Stomach (tissue), 8 donors: ENCODE measurements at regions not wholly inside any gene's neighbourhood (a gene's known extent, or its start where the extent isn't known, plus 50 kb on each side); places are given as distances from the start of the nearest gene placed in this dataset.

Experiments
- DNase-seq, 2 donors: peaks; one replicate each; pipeline versions ENCODE4 v3.0.0 to v3.0.0-alpha.2; 2013 to 2019
- H3K27ac ChIP-seq, 5 donors: fragments of 200-600 bp in 4 of 5; sonication (generic) in 4 of 5; one replicate each; pipeline ENCODE4 v1.5.1; 2013 to 2019; ENCODE audit warnings: mild to moderate bottlenecking in 1 of 5, moderate library complexity in 1 of 5
- H3K27me3 ChIP-seq, 3 donors: fragments of 200-600 bp; sonication (generic); one replicate each; pipeline ENCODE4 v1.5.1; 2017 to 2019; ENCODE audit warnings: mixed run types in 1 of 3
- H3K36me3 ChIP-seq, 4 donors: fragments of 200-600 bp; sonication (generic); 1 replicate in 3 of 4; 2 replicates in 1 of 4; pipeline ENCODE4 v1.5.1; 2016 to 2019
- H3K4me1 ChIP-seq, 4 donors: fragments of 200-600 bp; sonication (generic); one replicate each; pipeline ENCODE4 v1.5.1; 2016 to 2019
- H3K4me3 ChIP-seq, 4 donors: fragments of 200-600 bp; sonication (generic) in 3 of 4; one replicate each; pipeline ENCODE4 v1.5.1; 2016 to 2019; ENCODE audit warnings: mild to moderate bottlenecking in 1 of 4
- H3K9me3 ChIP-seq, 4 donors: fragments of 200-600 bp; sonication (generic); one replicate each; pipeline ENCODE4 v1.5.1; 2016 to 2019
- CTCF ChIP-seq, 7 experiments: fragments of 450-650 bp in 4 of 7; fragments of 200-600 bp in 3 of 7; sonication (generic) in 3 of 7; IDR thresholded peaks; one replicate each; pipeline ENCODE4 v1.5.1; 2016 to 2019; ENCODE audit warnings: antibody characterized with exemption in 7 of 7, control low read depth in 2 of 7, mild to moderate bottlenecking in 1 of 7
- EP300 ChIP-seq: sonication (generic); formaldehyde crosslinking; IDR thresholded peaks from one replicate; pipeline ENCODE4 v1.6.1; 2017; ENCODE audit warnings: antibody characterized with exemption
- POLR2A ChIP-seq, 4 donors: fragments of 450-650 bp; IDR thresholded peaks; one replicate each; pipeline ENCODE4 v1.6.1; 2016; ENCODE audit warnings: antibody characterized with exemption in 4 of 4, control low read depth in 2 of 4, mild to moderate bottlenecking in 1 of 4, moderate library complexity in 1 of 4
- POLR2AphosphoS5 ChIP-seq, 3 donors: sonication (generic); formaldehyde crosslinking; IDR thresholded peaks; one replicate each; pipeline ENCODE4 v1.6.1; 2016; ENCODE audit warnings: antibody characterized with exemption in 3 of 3
- WGBS, 5 donors: extraction: QIAGEN DNeasy Blood & Tissue Kit in 3 of 5; methylation state at CpG; one replicate each; pipeline versions ENCODE4 v1.1.5 to v1.1.7; 2013 to 2018; 5-methylcytosine and 5-hydroxymethylcytosine counted together
- intact Hi-C: fragments of 100-400 bp; cut with DNase I; formaldehyde crosslinking; loops from one replicate; pipeline ENCODE4 v1.15.1; 2023; ENCODE audit warnings: low total_unique reads
- donor health status: healthy with polysubstance abuse.
- donor health status: Bipolar disorder and iron deficiency.
- donor health status: healthy.

DNA sequence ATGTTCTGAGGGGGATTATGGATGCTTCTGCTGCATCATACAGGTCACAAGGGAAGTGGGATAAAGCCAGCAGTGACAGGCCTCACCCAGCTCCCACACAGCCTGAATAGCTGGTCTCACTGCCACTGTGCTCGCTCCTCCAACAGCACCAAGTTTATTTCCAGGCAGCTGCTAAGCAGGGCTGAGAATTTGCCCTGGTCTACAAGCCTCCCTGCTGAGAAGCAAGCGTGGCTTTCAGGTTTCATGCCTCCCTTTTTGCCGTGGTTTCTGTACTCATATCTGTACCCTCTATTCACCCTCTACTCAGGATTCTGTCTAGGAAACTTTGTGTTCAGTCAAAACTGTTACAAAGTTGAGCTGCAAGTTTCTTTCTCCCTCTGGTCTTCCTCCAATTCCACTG, 78.6 kb downstream of the MAGEC1 start:
- no peak for DNase-seq
- 64 to 89% (median 82%) methylated on average over 3 of the region's 3 CpGs for WGBS, 5 donors
- no peaks in the 10 kb centered on the region for H3K4me1 ChIP-seq
- no peaks in the 10 kb centered on the region for H3K36me3 ChIP-seq
- H3K4me3 ChIP-seq = no peak overlapping the region
- H3K27me3 ChIP-seq = no peaks in the 10 kb centered on the region
- H3K27ac ChIP-seq = no peak overlapping the region
- intact Hi-C loops = no loop called here
- no peak for TF ChIP-seq CTCF (IDR thresholded peaks at IDR 0.05)
- no peak for TF ChIP-seq POLR2A (IDR thresholded peaks at IDR 0.05)
- TF ChIP-seq EP300 = no peak
- TF ChIP-seq POLR2AphosphoS5 (IDR thresholded peaks at IDR 0.05) = no peak
- no peaks in the 10 kb centered on the region for H3K9me3 ChIP-seq

- H3K27me3 ChIP-seq = no peaks in the 10 kb centered on the region
- no peak overlapping the region for H3K27ac ChIP-seq
- no peak for TF ChIP-seq POLR2A (IDR thresholded peaks at IDR 0.05)
- no peak for TF ChIP-seq POLR2AphosphoS5 (IDR thresholded peaks at IDR 0.05)
- no peak for TF ChIP-seq EP300
- WGBS, 5 donors = 46 to 78% (median 65%) methylated on average over 3 of the region's 3 CpGs
- no peaks in the 10 kb centered on the region for H3K36me3 ChIP-seq
- intact Hi-C loops = no loop called here
- DNase-seq = no peak
- H3K4me1 ChIP-seq = no peaks in the 10 kb centered on the region
- H3K4me3 ChIP-seq = no peak overlapping the region
- no peaks in the 10 kb centered on the region for H3K9me3 ChIP-seq
Measured at GRCh38 chrX:141975839-141976238, 72.1 kb downstream of the MAGEC1 start.

GRCh38 chrX:141969706-141970105, 66.0 kb downstream of the MAGEC1 start:
- Histone ChIP-seq H3K36me3 (no peaks in the 10 kb centered on the region), H3K9me3 (no peaks in the 10 kb centered on the region), H3K27ac (no peak overlapping the region), H3K4me1 (no peaks in the 10 kb centered on the region), H3K27me3 (no peaks in the 10 kb centered on the region), H3K4me3 (no peak overlapping the region)
- no peak for DNase-seq
- intact Hi-C loops = no loop called here
- no peak for TF ChIP-seq EP300
- TF ChIP-seq POLR2AphosphoS5 (IDR thresholded peaks at IDR 0.05) = no peak
- no peak for TF ChIP-seq POLR2A (IDR thresholded peaks at IDR 0.05)
- no peak for TF ChIP-seq CTCF (IDR thresholded peaks at IDR 0.05)

GRCh38 chrX:141960578-141960977, 56.9 kb downstream of the MAGEC1 start:
- Histone ChIP-seq H3K27me3 (no peaks in the 10 kb centered on the region), H3K27ac (no peak overlapping the region), H3K4me3 (no peak overlapping the region), H3K9me3 (no peaks in the 10 kb centered on the region), H3K36me3 (no peaks in the 10 kb centered on the region), H3K4me1 (no peaks in the 10 kb centered on the region)
- TF ChIP-seq CTCF (IDR thresholded peaks at IDR 0.05) (no peak), POLR2AphosphoS5 (IDR thresholded peaks at IDR 0.05) (no peak), EP300 (no peak), POLR2A (IDR thresholded peaks at IDR 0.05) (no peak)
- 72 to 79% (median 74%) methylated on average over 4 of the region's 4 CpGs for WGBS, 5 donors
- intact Hi-C loops = no loop called here
- no peak for DNase-seq
